Eye (tissue), 1 donor: ENCODE measurements at regions not wholly inside any gene's neighbourhood (a gene's known extent, or its start where the extent isn't known, plus 50 kb on each side); places are given as distances from the start of the nearest gene placed in this dataset.
A peak's percentile ranks its signal among the peaks of the same experiment; 100 is the strongest.

Experiments
- DNase-seq: peaks from one replicate; pipeline ENCODE4 v3.0.0-alpha.2; 2015

DNA sequence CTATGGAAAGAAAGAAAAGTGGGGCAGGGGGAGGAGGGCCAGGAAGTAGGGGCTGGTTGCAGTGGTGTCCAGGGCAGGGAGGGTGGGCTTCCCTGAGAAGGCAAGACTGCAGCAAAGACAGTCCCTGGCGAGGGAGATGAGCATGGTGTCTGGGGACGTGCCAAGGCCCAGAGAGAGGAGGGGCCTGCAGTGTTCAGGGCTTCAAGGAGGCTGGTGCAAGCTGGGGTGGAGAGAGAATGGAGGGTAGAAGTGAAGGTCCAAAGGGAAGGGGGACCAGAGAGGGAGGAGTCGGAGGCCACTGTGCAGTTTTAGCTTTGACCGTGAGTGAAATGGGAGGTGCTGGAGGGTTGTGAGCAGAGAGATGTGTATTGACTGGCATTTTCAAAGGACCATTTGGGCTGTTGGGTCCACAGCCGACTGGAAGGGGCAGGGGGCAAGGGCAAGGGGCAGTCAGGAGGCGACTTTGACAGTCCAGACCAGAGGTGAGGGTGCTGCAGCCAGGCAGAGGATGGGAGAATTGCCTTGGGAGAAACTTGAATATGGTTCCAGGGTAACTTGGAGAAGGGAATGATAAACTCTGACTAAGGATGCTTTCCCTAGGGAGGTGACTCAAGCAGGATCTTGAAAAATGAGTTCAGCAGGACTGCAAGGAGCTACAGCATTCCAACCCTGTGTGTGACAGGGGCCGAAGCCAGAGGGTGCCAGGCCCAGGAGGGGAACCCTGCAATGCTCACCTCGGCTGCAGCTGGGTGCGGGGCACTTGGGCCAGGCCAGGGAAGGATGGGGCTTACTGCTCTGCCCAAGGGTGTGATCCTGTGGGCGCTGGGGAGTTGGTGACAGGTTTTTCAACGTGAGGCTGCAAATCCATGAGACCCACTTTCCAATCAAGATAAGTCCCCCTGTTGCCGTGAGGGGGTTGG lies 177.1 kb upstream of the HAAO start:
- DNase-seq, result no peak

DNA sequence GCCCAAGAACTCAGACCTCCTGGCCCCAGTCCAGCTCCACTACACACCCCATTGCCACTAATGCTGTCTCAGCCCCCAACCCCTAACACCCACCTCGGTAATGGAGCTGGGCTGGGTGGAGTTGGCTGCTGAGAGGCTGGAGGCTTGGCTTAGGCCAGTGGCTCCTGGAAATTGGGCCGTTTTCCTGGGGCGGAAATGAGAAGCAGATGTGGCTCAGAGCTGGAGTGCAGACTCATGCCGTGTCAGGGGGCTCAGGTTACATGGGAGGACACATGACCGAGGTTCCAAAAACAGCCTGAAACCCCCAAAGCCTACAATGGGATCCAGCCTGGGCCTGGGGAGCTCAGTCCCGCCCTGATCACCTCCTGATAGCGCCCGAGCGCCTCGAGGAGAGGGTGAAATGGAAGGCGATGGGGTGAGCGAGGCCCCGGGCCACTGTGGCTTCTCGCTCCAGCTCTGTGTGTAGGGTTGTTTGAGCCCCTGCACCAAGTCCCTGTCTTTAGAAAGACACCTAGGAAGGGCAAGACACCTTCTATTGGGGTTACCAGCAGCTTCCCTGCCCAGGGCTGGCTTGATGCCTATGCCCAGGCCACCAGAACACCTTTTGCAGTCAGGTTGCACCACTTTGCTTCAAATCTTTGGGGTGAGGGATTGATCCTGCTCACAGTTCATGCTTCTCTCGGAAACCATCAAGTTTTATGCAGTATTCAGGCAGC lies 175.7 kb upstream of the HAAO start:
- peak; percentile 88 for DNase-seq

DNA sequence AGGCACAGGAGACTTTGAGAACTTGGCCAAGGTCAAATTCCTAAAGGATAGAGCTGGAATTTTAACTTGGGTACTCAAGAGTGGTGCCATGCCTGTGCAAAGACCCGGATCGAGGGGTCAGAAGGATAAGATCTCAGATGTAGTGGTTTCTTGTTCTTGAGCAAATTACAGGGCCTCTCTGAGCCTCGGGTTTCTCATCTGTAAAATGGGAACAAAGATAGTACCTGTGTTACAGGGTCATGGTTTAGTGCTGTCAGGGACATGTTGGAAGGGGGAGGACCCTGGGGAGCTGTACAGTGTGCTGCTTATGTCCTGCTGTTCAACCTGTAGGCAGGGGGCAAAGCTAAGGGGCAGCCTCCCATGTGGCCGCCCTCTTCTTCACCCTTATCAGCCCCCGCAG lies 173.5 kb upstream of the HAAO start:
- no peak for DNase-seq

DNA sequence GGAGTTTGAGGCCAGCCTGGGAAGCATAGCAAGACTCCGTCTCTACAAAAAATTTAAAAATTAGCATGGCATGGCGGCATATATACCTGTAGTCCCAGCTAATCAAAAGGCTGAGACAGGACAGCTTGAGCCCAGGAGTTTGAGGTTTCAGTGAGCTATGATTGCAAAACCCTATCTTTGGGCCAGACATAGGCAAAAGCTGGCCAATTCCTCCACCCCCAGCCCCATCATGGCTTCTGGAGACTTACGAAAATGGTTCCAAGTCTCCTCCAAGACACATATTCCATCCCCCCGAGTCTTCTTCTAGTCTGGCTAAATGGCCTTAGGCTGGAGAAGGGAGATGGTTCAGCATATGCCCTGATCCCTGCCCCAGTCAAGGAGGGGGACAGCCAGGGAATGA lies 172.8 kb upstream of the HAAO start:
- DNase-seq, result no peak

DNA sequence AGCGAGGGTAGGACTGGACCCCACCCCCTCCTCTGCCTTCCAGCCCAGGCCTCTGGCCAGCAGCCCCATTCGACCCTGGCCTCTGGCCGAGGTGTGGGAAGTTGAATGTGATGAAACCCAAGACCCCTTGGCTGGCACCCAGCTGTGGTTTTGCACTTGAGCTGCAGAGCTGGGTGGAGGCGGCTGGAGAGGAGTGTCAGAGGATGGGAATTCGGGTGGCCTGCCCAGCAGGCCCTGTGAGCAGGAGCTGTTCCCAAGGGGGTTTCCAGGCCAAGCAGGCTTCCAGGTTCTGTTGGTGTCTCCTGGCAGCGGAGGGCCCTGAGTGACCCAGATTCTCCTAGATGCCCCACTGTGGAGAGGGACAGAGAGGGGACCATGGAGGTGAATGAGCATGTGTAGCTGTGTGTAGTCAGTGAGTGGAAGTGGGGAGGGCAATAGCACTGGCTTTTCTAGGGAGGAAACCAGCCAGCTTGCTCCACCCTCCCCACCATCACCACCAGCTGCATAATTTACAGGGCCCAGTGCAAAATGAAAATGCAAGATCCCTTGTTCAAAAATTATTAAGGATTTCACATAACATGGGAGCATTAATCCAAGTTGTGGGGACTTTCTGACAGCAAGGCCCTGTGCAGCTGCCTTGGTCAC lies 172.2 kb upstream of the HAAO start:
- DNase-seq, result peak; percentile 49

DNA sequence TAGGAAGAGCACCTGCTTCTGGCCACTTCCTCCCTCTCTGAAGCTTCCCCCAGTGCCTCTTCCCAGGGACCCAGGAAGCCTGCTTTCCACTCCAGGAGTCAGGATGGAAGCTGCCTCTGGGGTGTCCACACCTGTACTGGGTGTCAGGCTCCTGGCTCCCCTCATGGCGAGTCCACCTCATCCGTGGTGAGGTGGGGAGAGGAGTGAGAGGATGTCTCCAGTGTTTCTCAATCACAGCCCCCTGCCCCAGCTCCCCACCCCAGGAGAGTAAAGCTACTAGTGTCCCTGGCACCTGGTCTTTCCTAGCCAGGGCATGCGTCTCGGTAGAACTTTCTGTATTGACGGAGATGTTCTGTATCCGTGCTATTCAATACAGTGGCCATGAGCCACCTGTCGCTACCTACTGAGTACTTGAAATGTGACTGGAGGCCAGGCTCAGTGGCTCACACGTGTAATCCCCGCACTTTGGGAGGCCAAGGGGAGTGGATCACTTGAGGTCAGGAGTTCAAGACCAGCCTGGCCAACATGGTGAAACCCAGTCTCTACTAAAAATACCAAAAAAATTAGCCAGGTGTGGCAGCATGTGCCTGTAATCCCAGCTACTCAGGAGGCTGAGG lies 171.2 kb upstream of the HAAO start:
- DNase-seq, result no peak

DNA sequence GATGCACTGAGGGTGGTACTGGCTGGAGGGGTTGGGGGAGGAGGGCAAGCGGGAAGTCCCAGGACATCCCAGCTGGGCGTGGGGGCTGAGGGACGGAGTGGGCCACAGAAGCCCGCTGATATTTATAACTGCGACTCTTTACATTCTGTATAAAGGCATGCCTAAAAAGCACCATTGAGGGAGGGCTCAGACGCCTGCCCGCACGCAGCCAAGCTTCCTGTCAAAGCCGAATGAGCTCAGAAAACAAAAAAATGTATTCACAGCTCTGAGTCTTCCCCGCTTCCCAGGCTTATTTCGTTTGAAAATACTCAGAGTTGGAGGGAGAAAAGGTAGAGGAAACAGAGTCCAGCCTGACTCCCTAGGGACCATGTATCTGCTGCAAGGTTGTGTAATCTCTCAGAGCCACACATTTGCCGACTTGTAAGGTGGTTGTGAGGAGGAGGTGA lies 170.1 kb upstream of the HAAO start:
- peak; percentile 39 for DNase-seq

DNA sequence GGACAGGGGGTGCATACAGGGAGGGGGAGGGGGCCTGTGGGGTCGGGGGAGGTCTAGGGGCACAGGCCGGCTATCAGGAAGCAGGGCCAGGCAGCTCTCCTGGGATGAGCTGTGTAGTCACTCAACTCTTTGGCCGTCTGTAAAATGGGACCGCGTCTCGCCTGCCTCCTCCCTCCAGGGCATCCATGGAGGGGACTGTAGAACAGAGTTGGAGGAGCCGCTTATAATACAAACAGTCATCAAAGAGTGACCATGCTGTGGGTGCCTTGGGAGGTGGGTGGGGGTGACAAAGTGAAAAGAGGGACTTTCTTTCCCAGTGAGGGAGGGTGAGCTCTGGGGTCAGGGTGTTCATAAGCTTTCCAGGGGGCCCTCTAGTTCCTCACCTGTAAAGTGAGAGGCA lies 169.6 kb upstream of the HAAO start:
- DNase-seq, result no peak

DNA sequence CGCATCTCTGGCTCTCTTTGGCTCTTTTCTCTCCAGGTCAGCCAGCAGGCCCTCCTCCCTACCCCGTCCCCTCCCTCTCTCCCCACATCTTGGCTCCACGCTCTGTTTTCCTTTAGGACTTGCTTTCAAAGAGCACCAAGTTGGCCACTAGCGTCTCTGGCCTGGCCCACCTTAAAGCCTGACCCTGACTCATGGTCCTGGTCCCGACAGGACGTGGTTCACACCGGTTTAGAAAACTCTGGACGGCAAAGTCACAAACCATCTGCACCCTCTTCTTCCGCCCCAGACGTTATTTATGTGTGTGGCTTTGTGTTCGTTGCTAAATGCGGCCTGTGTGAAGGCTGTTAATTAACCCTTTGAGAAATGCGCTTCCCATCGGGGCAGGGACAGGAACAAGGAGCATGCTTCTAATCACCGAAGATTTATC lies 169.0 kb upstream of the HAAO start:
- peak; percentile 61 for DNase-seq

DNA sequence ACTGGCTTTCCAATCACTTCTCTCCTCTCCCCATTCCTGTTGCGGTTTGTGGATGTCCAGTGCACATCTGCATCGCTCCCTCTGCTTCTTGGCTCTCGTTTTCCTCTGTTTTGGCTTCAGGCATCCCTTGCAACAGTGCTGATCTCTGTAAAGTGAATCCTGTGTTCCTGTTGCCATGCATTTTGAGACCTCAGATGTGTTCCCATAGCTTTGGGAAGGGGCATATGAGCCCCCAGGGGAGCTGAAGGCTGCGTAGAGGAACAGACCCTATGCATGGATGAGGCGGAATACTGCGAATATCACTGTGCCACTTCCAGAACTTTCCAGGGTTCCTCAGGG lies 168.4 kb upstream of the HAAO start:
- no peak for DNase-seq

DNA sequence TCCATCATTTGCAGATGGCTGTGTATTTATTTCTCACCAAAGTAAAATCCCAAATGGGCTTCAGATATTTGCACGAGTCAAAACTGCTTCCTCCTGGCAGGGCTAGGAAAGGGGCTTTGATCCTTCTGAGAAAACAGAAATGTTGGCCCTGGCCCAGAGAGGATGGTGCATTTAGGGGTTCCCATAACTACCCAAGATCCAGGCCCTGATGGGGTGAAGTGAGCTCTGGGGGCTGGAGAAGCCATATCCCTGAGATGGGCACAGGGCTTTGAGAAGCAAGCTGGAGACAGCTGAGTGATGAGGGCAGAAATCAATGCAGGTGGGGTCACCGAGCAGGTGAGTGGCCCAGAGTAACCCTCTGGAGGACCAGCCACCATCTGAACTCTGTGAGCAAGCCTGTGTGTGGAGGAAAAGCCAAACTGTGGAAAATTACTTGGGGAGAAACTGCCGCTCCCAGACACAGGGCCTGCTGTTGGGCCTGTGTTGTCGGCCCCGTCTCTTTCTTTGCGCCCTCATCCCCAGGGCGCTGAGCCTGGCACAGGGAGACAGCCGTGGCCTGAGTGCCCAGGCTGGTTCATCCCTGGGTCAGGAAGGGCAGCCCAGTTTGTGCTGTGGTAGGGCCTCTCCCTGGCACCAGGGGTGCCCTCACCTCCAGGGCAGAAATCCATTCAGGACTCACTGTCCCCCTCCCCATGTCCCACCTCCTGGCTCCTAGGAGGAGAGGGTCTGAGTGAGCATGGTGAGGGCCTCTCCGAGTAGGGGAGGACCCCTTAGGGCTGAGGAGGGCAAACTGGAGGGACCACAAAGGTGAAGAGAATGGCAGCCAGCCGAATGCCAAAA lies 167.8 kb upstream of the HAAO start:
- DNase-seq, result no peak

DNA sequence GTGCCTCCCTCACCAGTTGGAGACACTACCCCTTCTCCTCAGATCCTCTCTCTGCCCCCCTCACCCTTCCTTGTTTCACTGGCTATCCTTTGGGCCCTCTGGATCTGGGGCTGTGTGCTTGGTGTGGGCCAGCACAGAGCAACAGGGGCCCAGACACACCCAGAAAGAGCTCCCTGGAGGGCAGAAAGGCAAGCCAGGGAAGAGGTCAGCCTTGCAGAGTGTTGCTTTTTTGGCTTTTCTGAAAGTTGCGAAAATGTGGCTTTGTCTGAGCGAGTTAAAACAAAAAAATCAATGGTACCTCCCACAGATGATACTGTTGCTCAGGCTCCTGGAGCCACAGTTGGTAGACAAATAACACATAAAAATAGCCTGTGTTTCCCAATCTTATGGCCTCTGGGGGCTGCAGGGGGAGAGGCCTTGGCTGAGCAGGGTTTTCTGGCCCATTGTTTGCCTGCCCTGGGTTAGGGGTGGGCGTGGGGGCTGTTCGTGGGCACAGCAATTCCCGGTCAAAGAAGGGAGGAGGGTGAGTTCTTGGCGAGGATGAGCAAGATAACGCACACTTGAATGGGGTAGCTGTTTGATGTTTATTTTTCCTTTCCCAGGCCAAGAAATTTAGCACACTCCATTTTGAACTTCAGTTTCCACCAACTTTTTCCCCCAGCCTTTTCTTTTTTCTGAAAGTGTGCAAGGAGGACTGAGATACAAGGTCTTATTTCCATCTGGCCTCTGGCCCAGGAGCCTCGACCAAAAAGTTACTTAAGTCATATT lies 167.0 kb upstream of the HAAO start:
- peak; percentile 56 for DNase-seq

DNA sequence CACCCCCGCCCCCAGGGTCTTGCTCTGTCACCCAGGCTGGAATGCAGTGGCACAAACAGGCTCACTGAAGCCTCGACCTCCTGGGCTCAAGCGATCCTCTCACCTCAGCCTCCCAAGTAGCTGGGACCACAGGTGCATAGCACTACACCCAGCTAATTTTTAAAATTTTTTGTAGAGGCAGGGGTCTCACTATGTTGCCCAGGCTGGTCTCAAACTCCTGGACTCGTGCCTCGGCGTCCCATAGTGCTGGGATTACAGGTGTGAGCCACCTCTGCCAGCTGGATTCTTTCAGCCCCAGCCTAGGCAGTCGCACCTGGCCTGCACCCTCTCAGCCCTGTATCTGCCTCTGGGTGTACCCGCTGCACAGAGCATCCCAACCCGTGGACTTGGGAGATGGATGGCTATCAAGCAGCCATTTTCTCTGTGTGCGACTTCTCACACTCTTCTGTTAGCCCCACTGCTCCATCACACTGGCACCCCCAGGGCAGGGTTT lies 166.4 kb upstream of the HAAO start:
- no peak for DNase-seq

DNA sequence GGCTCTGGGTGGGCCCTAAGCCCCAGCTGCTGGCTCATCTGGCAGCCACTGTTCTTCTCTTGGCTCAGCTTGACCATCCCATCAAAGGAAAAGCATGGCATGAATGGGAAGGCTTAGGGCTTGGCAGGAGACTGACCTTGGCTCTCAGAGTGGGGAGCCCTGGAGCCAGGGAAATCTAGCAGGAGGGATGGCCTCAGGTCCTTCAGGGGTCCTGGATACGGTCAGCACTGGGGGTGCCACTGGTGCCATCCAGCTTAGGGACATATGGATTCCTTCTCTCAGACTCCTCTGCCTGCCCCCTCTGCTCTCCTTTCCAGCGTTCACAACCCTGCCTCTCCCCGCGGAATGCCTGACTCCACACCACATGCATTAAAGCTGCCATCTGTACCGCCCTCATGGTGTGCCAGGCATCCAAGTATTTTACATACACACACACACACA lies 165.5 kb upstream of the HAAO start:
- no peak for DNase-seq

DNA sequence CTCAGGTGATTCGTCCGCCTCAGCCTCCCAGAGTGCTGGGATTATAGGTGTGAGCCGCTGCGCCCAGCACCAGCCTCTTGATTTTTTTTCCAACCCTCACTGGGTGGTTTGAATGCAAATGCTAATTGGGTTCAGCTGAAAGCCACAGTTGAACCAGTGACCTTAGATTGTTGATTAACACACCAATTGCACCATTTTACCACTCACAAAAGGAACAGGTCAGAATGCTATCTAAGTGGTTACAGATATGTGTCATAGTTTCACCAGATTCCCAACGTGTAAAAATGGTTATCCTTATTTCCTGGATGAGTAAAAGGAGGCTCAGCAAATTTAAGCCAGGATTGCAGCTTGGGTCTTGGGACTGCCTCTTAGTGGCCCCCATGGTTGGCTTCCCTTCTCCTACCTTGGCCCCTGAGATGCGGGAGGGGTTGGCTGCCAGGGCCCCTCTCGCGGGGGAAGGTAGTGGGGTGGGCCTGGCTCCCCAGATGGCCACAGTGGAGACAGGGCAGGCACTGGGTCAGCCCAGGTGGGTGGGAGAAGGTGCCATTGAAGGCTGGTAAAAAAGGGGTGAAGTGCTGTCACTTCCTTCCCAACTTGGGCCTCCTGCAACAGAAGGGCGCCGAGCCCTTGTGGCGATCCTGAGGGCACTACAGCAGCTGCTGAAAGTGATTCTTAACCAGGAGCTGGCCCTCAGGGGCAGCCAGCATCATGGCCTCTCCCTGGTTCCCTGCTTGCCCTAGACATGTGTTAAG lies 164.9 kb upstream of the HAAO start:
- no peak for DNase-seq

DNA sequence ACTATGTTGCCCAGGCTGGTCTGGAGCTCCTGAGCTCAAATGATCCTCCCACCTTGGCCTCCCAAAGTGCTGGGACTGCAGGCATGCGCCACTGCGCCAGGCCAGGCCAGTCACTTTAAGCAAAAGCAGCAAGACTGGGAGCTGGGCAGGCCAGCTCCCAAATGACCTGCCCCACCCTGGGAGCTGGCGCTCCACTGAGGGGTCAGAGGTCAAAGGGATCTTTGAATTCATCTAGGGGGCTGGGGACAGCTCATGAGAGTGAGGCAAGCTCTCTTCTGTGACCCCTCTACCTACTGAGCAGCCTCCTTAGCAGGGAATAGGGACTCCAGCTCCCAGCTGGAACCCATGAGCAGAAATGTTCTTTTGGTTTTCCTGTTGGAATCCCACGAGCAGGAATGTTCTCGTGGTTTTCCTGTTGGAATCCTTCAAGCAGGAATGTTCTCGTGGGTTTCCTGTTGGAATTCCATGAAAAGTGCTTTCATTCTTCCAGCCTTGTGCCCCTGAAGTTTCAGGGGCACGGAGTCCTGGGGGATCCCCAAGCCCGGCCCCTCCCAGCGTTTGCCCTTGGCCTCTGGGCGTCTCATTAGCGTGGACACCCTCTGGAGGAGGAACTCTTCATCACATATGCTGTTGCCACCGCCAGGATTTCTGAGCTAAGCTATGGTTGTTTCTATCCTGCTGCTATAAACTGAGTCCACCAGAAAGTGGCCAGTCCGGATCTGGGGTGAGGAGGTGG lies 162.0 kb upstream of the HAAO start:
- DNase-seq, result no peak

DNA sequence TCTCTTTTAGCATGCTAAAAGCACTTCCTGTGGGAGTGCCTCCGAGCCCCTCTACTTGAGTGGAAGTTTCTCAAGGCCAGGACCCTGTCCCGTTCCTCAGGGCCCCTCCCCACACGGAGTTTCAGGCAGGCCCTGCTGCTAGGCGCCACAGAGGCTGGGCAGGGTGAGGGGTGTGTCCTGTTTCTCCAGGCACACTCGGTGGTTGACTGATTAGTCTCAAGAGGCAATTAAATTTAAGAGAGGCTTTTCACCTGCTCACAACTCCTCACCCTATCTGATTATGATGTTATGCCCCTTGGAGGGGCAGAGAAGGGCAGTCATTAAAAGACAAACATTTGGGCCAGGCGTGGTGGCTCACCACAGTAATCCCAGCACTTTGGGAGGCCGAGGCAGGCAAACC lies 160.8 kb upstream of the HAAO start:
- DNase-seq, result no peak

DNA sequence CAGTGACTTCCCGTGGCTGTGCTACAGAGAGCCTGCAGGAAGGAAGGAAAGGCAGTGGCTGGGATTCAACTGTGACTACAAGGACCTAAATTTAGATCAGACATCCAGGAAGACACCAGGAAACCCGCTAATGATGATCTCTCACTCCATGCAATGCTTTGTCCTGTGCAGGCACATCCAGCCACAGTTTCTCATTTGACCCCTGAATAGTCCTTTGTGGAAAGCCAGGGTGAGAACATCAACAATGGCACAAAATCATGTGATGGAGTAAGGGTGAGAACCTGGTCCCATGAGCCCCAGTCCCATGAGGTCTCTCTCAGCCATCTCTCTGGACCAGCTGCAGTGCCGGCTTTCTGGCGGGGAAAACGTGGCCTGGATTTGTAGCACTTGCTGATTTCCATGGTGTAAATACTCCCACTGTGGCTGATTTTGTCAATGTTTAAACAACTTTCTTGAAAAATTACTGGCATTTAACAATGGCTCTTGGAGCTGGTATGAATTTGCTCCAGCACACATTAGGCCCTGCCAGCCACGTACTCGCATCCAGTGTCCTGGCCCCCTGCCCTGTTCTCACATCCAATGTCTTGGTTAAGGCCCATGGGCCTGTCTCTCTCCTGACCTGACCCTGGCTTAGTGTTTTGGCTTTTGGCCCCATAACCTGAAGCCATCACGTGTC lies 159.0 kb upstream of the HAAO start:
- no peak for DNase-seq

DNA sequence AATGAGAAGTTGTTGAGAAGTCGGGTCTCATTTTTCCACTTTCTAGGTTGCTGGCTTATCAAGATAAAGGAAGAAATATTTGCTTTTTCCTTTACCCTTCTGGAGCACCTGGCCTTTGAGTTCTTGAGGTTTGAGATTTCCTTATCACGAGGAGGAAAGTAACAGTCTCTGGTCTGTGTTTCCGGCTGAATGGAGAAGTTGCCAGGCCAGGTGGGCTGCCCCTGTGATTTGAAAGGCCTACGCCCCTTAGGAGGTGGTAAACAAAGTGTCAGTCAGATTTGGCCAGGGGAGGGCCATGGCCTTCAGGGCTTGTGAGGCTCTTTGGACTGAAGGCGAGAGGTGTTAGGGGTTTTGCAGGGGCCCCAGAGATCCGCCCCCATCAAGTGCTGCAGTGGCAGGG lies 156.7 kb upstream of the HAAO start:
- no peak for DNase-seq
